Stimulated activated CD8-positive, alpha-beta memory T cell treated with anti-CD3 and anti-CD28 coated beads, Interleukin-4, amount 100 ng/mL, for 24 hours (primary cell): ENCODE measurements at regions not wholly inside any gene's neighbourhood (a gene's known extent, or its start where the extent isn't known, plus 50 kb on each side); places are given as distances from the start of the nearest gene placed in this dataset.
"Not testable (repeated sequence)": the region's sequence is repeated elsewhere in the genome, so short reads cannot be mapped to it uniquely, and the experiment has no call there.

ENCODE experiments used
- DNase-seq: peaks from one replicate; pipeline ENCODE4 v3.0.0-alpha.2; 2020; ENCODE audit warnings: low read depth

DNA sequence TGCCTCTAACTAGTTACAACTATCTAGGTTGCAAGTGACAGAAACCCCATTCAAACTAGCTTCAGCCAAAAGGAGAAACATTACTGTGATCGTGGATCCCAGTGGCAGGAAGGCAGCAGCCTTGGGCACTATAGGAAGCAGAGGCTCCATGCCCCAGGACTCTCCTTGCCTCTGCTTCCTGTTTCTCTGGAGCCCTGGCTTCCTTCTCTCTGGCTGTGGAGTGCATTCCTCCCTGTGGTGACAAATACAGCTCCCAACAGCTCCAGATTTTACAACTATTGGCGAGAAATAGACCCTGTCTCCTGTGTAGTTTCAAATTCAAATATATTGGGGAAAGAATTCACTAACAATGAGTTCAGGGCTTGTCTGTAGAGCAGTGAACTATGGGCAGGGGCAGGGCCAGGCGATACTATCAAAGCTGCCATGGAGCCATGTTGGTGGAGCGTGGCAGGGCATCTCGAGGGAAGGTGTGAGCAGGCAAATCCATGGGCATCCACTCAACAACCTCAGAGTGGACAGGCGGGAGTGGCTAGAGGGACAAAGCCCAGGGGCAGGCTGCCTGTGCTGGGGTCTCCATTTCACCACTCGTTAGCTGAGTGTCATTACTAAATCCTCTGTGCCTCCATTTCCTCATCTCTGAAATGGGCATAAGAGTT is 189.5 kb downstream of the ERCC6L2 start:
- no peak for DNase-seq

DNA sequence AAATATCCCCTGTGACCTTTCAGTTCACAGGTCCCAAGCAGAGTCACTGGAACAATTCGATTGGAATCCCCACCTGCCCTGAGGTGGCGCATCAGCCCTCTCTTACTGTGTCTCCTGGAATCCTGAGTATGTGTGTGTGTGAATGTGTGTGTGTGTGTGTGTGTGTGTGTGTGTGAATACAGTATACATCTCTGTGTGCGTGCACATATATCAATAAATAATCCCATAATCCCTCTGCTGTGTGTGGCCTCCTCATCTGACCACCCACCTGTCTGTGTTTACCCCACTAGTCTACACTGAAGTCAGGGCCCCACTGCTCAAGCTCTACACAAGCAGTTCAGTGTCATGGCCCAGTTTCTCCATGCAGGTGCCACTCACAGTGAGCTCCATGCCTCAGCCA is 187.4 kb downstream of the ERCC6L2 start:
- no peak for DNase-seq

DNA sequence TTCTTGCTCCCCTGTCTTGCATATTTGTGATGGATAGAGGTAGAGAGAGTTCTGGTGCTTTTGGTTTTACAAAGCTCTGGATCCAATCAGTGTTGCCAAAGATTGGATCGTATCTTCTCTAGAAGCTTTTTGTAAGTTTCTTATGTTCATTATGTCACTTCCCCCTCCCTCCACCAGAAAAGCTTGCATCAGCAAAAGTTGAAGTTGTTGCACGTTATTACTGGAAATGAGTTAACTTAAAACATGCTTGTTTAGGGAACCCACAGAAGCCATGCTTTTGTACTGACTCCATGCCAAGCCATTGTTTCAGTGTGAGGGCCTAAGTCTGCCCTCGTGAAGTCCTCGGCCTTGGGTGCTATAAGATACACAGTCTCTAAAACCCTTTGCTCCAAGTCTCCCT is 186.5 kb downstream of the ERCC6L2 start:
- no peak for DNase-seq

- DNase-seq, result no peak
These were observed 185.9 kb downstream of the ERCC6L2 start for GRCh38 chr9:96061293-96061987.

DNA sequence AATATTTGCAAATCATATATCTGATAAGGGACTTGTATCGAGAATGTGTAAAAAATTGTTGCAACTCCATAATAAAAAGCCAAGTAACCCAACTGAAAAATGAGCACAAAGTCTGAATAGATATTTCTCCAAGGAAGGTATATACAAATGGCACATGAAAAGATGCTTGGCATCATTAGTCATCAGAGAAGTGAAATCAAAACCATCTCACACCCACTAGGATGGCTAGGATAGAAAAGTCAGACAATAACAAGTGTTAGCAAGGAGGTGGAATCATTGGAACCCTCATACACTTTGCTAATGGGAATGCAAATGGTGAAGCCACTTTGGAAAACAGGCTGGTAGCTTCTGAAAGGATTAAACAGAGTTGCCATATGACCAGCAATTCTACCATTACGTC is 182.7 kb downstream of the ERCC6L2 start:
- no peak for DNase-seq

DNA sequence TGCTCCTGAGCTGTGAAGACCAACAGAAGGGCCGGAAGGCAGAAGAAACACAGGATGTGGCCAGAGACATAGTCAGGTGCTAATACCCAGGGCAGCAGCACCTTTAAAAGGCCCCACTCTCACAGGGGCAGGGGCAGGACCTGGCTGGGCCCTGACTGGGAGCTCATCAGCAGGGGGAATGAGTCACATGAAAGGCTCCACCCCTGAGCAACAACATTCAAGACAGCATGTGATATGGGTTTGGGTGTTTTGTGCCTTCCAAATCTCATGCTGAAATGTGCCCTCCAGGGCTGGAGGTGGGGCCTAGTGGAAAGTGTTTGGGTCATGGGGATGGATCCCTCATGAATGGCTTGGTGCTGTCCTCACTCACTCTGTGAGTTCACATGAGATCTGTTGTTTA is 181.7 kb downstream of the ERCC6L2 start:
- DNase-seq, result no peak

DNA sequence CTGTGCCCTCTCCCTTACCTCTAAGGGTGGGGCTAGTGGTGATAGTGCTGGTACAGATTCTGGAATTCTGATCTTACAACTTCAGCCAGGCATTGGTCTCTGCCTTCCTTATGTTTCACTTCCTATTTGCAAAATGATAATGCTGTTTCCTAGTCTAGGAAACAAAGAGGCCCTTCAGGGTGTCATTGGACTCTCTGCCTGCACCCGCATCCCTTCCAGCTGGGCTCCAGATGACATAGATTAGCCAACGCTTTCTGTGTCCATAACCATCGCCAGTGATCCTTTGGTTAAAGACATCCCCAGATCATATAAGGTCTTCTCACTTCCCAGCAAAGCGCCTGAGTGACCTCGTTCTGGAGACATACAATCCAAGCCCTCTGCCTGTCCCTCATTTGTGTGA is 180.7 kb downstream of the ERCC6L2 start:
- DNase-seq, result no peak

- not testable (repeated sequence) for DNase-seq
These were observed 178.8 kb downstream of the ERCC6L2 start for GRCh38 chr9:96054248-96054647.

DNA sequence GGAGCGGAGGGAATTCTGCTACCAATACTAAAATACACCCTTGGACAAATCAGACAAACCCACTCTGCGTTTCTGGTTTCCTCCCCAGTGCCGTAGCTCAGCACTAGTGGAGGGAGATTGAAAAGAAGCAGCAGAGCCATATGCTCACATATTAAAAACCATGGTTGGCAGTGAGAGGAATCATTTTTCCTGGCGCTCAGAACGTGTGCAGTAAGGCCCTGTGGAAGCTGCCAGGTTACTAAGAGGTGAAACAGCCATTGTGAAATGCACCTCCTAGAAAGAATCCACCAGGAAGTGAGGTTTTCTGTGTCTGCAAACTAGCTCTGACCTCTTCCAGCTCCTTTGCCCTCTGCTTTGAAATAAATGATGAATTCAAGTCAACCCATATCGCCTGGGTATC is 177.2 kb downstream of the ERCC6L2 start:
- DNase-seq, result no peak

- no peak for DNase-seq
These were observed 175.9 kb downstream of the ERCC6L2 start for GRCh38 chr9:96051423-96051822.

- DNase-seq, result no peak
These were observed 175.3 kb downstream of the ERCC6L2 start for GRCh38 chr9:96050861-96051155.

DNA sequence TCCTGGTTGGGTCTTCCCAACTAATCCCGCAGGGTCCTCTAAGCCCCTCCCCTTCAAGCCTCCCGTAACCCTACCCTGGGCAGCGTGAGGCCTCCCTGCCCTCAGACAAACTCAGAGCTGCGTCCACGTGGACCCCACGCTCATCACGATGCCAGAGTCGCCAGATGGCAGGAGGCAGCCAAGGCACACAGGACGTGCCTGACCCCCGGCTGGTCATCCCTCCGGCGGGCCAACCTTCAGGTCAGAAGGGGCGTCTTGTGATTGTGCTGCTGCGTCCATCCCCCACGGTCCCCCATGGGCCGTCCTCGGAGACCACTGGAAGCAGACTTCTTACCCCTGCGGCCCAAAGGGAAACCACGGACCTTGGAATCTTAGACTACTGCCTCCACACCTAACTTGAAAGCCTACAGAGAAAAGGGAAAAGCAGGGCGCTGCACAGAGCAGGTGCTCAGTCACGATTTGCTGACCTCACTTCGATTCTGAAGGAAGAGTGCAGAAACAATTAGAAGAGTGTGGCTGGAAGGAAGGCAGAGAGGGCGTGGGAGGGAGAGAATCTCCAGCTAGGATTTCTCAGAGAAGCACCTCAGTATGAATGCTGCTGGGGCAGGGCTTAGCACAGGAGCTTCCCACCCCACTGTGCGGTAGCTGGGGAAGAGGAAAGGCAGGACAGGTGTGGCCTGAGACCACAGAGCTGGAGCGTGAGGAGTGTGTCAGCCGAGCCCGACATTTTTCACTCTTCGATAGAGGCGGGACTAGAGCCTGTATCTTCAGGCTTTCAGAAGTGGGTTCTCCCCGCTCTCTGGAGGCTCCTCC is 174.8 kb downstream of the ERCC6L2 start:
- no peak for DNase-seq

- no peak for DNase-seq
These were observed 173.7 kb downstream of the ERCC6L2 start for GRCh38 chr9:96048956-96049831.

GRCh38 chr9:96048104-96048955 is 172.8 kb downstream of the ERCC6L2 start:
- no peak for DNase-seq

GRCh38 chr9:96047741-96048103 is 172.2 kb downstream of the ERCC6L2 start:
- DNase-seq, result no peak

GRCh38 chr9:96047116-96047639 is 171.7 kb downstream of the ERCC6L2 start:
- DNase-seq, result no peak

- no peak for DNase-seq
These were observed 170.3 kb downstream of the ERCC6L2 start for GRCh38 chr9:96045811-96046210.

- DNase-seq, result no peak
These were observed 168.9 kb downstream of the ERCC6L2 start for GRCh38 chr9:96044401-96044800.

DNA sequence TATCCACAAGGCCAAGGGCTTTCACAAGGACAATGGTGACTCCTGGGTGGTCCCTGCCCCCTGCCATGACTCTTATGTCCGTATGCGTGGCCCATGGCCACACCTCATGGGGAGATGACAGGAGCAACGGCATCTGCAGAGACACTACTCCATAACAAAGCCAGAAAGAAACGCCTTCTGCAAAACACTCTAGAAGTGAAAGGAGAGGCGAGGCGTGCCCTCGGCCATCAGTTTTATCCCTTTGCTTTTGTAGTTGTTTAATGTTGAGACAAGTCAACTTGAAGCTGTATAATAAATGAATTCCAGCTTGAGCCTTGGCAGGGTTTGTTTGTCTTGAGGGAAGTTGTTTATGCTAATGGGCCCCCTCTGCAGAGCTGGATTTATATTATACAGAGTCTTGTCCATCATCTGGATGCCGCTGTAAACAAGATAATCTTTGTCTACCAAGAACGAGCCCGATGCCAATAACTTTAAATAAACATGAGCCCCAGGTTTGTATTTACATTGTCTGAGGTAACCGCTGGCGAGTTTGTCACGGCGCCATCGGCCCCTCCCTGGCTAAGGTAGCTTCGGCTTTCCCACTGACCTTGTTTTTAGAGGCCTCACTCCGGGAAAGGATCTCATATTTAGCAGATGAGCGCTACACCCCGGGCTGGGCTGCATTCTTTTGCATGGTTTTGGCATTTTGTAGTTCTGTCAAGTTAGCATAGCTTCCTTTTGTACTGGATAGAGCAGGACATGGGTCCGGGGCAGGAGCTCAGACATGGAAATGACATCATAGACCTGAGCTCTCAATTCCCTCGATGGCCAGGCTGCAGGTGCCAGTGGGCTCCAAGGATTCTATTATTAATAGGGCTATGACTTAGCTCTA is 165.3 kb downstream of the ERCC6L2 start:
- no peak for DNase-seq

GRCh38 chr9:96038914-96039313 is 163.4 kb downstream of the ERCC6L2 start:
- DNase-seq, result no peak
